GM18951 (cell line): ENCODE measurements at regions not wholly inside any gene's neighbourhood (a gene's known extent, or its start where the extent isn't known, plus 50 kb on each side); places are given as distances from the start of the nearest gene placed in this dataset.
"Not testable (repeated sequence)": the region's sequence is repeated elsewhere in the genome, so short reads cannot be mapped to it uniquely, and the experiment has no call there.

ENCODE experiments used
- POLR2A ChIP-seq: IDR thresholded peaks from 4 replicates; pipeline ENCODE4 v1.6.1; 2011; ENCODE audit warnings: mild to moderate bottlenecking; ENCODE audit not compliant: insufficient read length, insufficient read depth; ENCODE audit errors: extremely low read depth
- in situ Hi-C: fragments of 300-500 bp; cut with MboI; formaldehyde crosslinking; loops from one replicate; pipeline ENCODE4 v1.12.0; 2022; ENCODE audit warnings: low sequenced_read_pairs, mixed read lengths, inconsistent platforms; ENCODE audit not compliant: unreplicated experiment

DNA sequence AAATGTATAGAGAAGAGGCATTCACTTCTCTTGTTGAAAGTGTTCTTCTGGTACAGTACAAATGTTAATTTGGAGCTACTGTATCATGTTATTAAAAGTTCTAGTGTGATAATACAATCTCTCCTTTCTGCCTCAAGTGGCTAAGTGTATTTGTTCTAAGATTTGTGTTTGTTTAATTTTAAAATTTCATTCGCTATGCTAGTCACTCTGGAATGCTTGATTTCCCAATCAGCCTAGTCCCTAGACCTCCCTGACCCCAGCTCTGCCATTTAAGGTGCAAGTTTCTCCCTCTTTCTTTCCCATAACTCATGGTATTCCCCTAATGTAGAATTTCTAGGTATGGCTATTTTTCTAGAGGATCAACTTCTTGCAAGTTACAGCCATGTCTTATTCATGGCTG, 817.4 kb downstream of the STIM2 start:
- TF ChIP-seq POLR2A: no peak
- in situ Hi-C loops: no loop called here

DNA sequence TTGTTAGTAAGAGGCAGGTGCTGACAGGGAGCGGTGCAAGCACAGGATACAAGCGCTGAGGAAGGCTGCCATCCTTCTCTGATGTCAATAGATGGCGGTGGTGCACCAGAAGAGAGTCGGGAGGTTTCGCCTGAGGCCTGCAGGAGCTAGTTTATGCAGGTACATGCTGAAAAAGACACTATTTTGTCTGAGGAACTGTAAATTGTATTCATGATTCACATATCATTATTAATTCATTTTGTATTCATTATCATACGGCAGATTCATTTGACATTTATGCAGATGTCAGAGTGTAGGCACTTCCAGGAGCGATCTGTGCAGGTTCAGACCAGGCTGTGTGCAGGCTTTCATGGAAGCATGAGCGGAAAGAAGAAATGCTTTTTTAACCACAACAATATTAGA, 824.0 kb downstream of the STIM2 start:
- no peak for TF ChIP-seq POLR2A
- in situ Hi-C loops: no loop called here

DNA sequence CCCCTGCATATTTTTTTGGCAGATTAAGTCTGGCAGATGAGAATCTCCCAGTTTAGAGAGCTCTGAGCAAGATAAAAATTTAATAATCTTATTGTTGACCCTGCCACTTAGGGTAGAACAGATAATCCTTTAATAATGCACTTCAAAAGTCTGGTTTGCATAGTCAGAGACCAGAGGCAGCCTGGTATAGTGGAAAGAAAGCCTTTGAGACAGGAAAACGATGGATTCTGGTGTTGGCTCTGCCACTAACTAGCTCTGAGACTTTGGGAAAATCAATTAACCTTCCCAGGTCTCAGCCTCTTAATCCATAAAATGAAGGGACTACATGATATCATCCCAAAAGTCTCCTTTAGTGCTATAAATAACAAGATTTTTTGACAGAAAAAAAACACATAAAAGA, 824.5 kb downstream of the STIM2 start:
- no peak for TF ChIP-seq POLR2A
- in situ Hi-C loops: no loop called here

DNA sequence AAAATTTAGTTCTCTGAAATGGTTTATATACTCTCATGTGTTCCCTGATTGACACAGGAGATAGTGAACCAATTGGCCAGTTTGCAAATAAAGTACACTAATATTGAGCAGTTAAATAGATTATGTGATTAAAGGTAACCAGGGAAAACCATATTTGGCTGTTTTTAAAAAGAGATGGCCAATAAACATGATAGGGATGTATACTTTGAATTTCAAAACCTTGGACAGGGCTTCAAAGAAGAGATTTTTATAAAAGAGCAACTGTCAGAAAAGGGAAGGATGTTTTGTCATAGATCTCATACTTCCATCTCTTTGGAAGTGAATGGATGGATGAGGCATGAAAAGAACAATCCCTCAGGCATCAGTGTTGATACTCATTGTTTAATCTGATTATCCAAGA, 825.3 kb downstream of the STIM2 start:
- no peak for TF ChIP-seq POLR2A
- in situ Hi-C loops: no loop called here

DNA sequence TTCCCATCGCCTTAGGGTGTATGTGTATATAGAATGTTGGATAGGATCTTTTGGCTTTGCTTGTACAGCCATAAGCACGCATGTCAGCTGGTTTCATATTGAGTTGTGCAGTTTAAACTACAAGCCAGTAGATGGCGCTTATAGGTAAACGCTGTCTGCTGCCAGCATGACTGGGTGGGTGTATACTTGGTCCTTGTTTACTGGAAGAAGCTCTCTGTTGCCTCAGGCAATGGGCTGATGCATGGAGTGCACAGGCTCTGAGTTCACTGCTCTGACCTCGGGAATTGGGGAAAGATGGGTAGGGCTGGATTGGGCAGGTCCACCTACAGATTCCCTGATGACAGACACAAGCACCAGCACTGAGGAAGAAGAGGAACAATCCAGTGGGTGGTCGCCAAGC, 831.5 kb downstream of the STIM2 start:
- in situ Hi-C loops: no loop called here
- TF ChIP-seq POLR2A: no peak

DNA sequence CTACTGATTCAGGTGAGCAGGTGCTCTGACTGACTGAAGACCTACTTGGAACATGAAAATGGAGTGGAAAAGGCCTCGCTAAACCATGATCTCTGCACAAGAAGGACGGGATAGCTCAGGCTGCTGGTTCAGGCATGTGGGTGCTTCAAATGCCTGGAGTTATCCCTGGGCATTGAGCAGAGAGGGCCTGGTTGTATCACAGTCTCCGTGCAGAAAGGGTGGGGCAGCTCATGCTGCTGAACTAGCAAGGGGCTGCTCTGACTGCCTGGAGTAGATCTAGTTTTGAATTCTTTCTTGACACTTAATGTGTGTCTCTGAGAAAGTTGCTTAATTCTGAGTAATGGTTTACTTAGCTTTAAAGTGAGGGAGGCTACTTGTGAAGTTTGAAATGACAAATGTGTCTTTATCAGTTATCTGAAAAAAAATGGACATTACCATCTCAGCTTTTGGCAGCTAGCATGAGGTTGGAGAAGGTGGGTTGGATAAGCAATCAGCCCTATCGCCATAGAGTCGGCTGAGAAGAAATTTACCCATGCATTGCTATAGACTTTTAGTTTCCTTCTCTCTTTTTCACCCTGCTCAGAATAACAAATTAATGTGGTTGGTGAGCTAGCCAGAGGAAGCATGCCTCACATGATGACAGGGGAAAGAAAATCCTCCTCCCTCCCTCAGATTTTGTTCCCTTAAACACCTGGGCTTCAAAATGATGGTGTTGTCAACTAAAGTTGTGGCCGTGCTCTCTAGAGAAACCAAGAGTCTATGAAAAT, 832.4 kb downstream of the STIM2 start:
- in situ Hi-C loops: no loop called here
- no peak for TF ChIP-seq POLR2A

DNA sequence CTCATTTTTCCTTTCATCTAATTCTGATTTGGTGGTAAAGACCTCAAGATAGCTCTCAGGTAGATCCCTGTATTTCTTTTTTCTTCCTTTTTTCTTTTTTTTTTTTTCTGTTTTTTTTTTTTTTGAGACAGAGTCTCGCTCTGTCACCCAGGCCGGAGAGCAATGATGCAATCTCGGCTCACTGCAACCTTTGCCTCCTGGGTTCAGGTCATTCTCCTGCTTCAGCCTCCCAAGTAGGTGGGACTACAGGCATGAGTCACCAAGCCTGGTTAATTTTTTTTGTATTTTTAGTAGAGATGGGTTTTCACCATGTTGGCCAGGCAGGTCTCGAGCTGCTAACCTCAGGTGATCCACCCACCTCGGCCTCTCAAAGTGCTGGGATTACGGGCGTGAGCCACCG, 835.6 kb downstream of the STIM2 start:
- in situ Hi-C loops: not testable (repeated sequence)

DNA sequence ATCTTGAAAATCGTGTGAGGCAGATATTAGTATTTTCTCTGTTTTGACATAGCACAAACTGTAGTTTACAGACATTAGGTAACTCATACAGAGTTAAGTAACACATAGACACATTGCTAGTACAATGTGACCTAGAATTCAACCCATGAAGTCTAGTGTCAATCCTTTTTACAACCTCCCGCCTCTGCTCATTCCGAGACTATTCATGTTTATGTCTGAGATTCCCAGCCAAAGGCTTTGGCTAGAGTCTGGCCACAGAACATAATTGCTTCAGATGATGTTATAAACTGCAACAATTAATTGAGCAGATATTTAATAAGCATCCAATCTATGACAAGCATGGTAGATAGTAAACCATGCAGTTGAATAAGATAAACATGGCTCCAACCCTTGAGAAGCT, 841.0 kb downstream of the STIM2 start:
- TF ChIP-seq POLR2A: no peak
- in situ Hi-C loops: no loop called here

DNA sequence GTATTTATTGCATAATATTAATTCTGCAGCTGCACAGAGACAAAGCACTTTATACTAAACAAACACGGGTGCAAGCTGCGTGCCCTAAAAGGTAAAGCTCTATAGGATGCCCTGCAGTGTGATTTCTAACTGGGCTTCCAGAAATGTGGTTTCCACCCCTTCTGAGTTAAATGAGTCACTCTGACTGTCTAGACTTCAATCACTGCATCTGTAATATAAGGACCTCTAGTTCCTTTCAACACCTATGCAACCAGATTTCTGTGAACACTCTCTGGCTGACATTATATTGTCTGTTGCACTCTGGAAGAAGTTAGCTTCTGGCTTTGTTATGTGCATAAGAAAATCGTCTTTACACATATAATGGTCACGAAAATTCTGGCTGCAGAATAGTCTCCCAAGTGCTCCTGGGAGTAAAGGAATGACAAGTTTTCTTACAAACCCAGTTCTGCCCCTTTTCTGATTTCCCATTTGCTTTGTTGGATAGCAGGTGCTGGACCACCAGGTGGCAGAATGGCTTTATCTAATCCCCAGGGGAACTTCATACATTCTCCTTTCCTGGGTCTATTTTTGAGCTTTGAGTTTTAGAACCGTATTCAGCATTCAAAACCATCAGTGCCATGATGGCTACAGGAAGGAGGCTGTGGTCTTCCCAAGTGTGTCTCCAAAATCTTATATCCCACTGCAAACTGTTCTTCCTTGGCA, 842.2 kb downstream of the STIM2 start:
- no peak for TF ChIP-seq POLR2A
- in situ Hi-C loops: no loop called here

DNA sequence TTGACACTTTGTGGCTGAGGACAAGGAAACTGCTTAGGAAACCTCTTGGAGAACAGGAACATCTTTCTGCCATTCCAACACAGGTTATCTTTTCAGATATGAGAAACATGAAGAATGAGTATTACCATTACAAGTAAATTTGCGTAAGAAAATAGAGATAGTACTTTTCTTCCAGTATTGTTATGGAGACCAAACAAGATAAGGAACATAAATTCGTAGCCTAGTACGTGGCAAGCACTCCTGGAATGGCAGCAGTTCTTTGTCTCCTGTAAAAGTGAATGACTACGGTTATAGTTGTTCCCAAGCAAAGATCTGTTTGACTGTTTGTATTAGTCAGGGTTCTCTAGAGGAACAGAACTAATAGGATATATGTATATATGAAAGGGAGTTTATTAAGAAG, 843.1 kb downstream of the STIM2 start:
- in situ Hi-C loops: no loop called here
- TF ChIP-seq POLR2A: no peak

DNA sequence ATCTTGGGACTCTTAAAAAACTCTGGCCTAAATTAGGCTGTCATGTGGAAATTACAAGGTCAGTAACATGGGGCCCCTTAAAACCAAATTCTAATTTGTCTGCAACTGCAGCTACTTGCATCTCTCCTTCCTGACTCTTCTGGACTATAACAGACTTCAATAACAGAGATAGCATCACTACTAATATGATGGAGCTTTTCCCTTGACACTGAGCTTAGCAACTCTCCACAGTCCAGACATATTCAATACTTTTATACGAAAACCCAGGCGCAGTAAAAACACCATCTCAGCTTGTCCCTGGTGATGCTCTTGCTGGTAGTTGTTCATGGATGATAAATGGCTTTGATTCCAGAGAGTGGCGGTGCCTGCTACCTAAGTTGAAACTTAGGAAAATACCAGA, 850.4 kb downstream of the STIM2 start:
- TF ChIP-seq POLR2A: no peak
- in situ Hi-C loops: no loop called here

DNA sequence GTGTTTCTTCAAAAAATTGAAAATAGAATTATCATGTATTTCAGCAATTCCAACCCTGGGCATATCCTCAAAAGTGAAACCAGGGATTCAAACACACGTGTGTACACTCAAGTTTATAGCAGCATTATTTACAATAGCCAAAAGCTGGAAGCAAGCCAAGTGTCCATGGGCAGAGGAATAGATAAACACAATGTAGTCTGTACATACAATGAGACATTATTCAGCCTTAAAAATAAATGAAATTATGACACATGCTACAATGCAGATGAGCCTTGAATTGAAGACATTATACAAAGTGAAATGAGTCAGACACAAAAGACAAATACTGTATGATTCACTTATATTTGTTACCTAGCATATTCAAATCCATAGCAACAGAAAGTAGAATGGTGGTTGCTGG, 853.4 kb downstream of the STIM2 start:
- in situ Hi-C loops: no loop called here
- no peak for TF ChIP-seq POLR2A

DNA sequence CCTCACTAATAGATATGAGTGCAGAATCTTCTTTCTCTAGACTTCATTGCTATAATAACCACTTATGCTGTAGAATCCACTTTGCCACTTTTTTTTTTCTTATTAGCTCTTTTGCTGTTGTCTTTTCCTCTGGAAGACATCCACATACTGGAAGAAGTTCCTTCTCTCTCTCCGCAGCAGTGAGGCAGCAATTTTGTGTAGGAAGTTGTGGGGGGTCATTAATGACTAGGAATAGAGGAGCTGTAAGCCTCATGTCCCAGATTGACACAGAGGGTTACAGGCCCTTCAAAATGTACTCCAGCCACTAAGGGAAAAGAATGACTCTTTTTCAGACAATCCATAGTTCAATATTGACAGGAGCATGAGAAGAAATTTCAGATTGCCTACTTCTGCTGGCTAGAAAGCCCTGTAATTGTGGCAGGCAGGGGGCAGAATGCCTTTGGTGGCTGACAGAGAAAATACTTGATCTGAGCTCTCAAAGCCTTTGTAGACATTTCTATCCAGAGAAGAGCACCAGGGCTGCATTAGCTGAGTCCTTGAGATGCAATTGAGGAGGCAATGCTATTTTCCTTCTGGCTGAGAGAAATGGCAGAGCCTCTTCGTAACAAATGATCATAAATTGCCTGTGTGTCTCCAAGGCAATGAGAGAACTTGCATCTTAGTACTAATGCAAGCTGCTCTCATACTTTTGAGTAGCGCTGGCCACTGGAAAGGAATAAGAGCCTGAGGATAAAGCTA, 856.2 kb downstream of the STIM2 start:
- no peak for TF ChIP-seq POLR2A
- in situ Hi-C loops: no loop called here

DNA sequence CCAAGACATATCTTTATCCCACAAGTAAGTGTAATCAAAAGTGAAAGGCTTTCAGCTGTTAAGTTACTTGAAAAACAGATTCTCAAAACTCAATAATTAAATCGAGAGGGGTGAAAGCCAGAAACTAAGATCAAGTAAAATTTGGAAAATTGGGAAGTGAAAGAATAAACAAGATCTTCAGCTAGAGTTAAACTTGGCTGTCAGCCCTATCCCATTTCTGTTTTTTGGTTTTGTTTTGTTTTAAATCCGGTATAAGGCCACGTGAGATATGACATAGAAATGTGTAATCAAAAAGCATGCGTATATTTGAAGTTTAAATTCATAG, 856.8 kb downstream of the STIM2 start:
- in situ Hi-C loops: no loop called here
- TF ChIP-seq POLR2A: no peak

DNA sequence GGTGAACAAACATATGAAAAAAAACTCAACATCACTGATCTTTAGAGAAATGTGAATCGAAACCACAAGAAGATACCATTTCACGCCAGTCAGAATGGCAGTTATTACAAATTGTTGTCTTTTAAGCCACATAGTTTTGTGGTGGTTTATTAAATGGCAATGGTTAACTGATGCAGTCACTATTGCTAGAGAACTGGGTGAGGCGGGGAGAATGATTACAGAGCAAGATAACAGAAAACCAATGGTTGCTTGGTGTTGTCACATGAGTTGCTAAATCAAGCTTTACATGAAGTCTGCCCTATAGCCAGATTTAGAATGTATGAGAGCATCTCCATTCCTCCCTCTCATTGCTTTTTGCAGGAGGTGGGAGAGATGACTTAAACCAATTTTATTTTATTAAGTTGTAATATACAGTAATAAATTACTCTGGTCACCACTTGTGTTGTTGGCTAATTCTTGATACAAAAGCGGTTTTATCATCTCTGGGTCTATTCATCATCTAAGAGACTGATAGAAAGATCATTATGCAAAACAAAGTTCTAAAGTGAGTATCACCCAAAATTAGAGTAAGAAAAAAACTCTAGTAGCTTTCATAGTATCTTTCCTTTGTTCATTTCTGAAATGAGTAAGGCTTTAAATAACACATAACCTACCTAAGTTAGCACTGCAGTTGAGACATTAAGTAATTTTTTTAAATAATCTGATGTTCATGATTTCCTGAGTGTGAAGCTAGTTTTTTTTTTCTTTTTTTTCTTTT, 859.5 kb downstream of the STIM2 start:
- in situ Hi-C loops: no loop called here
- TF ChIP-seq POLR2A: no peak
